Natural killer cell (primary cell): ENCODE measurements at regions not wholly inside any gene's neighbourhood (a gene's known extent, or its start where the extent isn't known, plus 50 kb on each side); places are given as distances from the start of the nearest gene placed in this dataset.

Experiments
- ATAC-seq, 3 donors: fragments of 150-1000 bp in 2 of 3; fragments of 200-7000 bp in 1 of 3; cut with Tn5 transposase; 1 replicate in 1 of 3; 2 replicates in 2 of 3; pipeline ENCODE4 v1.10.0; 2021; ENCODE audit warnings: mild to moderate bottlenecking in 2 of 3, moderate library complexity in 2 of 3
- DNase-seq, 2 donors: peaks; one replicate each; pipeline versions ENCODE4 v3.0.0 to v3.0.0-alpha.2; 2013 to 2021; ENCODE audit warnings: mixed read lengths in 1 of 2
- H3K27ac ChIP-seq: one replicate; pipeline ENCODE4 v1.5.1; 2013; ENCODE audit warnings: mild to moderate bottlenecking, low read length
- H3K27me3 ChIP-seq: one replicate; pipeline ENCODE4 v1.6.1; 2013; ENCODE audit warnings: low read length; ENCODE audit not compliant: control insufficient read depth, insufficient read depth
- H3K36me3 ChIP-seq: one replicate; pipeline ENCODE4 v1.6.1; 2013; ENCODE audit warnings: low read length; ENCODE audit not compliant: control insufficient read depth, insufficient read depth
- H3K4me1 ChIP-seq: one replicate; pipeline ENCODE4 v1.6.1; 2013; ENCODE audit warnings: low read length; ENCODE audit not compliant: control insufficient read depth, insufficient read depth
- H3K4me3 ChIP-seq: one replicate; pipeline ENCODE4 v1.5.1; 2013; ENCODE audit warnings: low read length
- H3K9me3 ChIP-seq: one replicate; pipeline ENCODE4 v1.6.1; 2013; ENCODE audit warnings: low read length; ENCODE audit not compliant: control insufficient read depth, insufficient read depth
- H3K27ac Mint-ChIP-seq, 2 donors: one replicate each; pipeline ENCODE4 v1.8.0; 2022; ENCODE audit warnings: mild to moderate bottlenecking in 2 of 2, mixed read lengths in 2 of 2, moderate library complexity in 1 of 2
- H3K27me3 Mint-ChIP-seq, 2 donors: one replicate each; pipeline ENCODE4 v1.8.0; 2022; ENCODE audit warnings: low read depth in 2 of 2, mixed read lengths in 2 of 2
- H3K36me3 Mint-ChIP-seq: one replicate; pipeline ENCODE4 v1.8.0; 2022; ENCODE audit warnings: mixed read lengths
- H3K4me1 Mint-ChIP-seq, 2 donors: one replicate each; pipeline ENCODE4 v1.8.0; 2022; ENCODE audit warnings: mixed read lengths in 2 of 2
- H3K4me3 Mint-ChIP-seq: one replicate; pipeline ENCODE4 v1.8.0; 2022; ENCODE audit warnings: mild to moderate bottlenecking, moderate library complexity, mixed read lengths
- H3K9me3 Mint-ChIP-seq, 2 donors: one replicate each; pipeline ENCODE4 v1.8.0; 2022; ENCODE audit warnings: mixed read lengths in 2 of 2
- WGBS: methylation state at CpG from one replicate; pipeline ENCODE4 v1.1.7; 2013; ENCODE audit warnings: missing lambda C conversion rate; ENCODE audit not compliant: insufficient coverage; 5-methylcytosine and 5-hydroxymethylcytosine counted together
- intact Hi-C: fragments of 100-400 bp; cut with micrococcal nuclease; formaldehyde crosslinking; loops from one replicate; pipeline ENCODE4 v1.14.2; 2022
- TF ChIP-seq, protein P1 (sequence below): fragments of 200-600 bp; IDR thresholded peaks from one replicate; pipeline ENCODE4 v1.8.0; 2022; ENCODE audit warnings: antibody characterized with exemption

DNA sequence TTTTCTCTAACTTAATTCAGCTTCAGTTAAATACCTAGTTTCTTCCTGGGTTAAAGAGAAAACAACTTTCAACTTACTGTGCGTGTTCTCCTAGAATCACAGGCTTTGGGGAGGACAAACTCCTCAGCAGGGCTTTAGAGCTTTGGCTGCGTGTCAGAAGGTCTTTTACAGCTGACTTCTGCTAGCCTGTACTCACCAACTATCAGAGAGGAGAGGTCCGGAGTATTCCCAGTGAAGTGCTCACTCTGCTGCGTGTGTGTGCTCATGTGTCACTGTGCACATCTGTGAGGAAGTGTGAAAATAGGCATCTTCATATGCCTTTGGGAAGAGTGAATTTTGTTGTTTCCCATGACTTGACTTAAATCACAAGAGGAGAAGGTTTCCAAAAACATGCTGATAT is 423.2 kb upstream of the SGCD start:
- no peak overlapping the region for H3K27ac ChIP-seq
- Mint-ChIP-seq H3K27me3 (peaks cover 0 to 2% of the 10 kb centered on the region in 2 donors), H3K4me3 (no peak overlapping the region), H3K27ac (no peak overlapping the region), H3K4me1 (no peaks in the 10 kb centered on the region), H3K9me3 (no peaks in the 10 kb centered on the region), H3K36me3 (no peaks in the 10 kb centered on the region)
- WGBS = 89% methylated on average over 4 of the region's 4 CpGs
- no peaks in the 10 kb centered on the region for H3K36me3 ChIP-seq
- intact Hi-C loops = no loop called here
- H3K9me3 ChIP-seq = no peaks in the 10 kb centered on the region
- H3K4me3 ChIP-seq = no peak overlapping the region
- H3K27me3 ChIP-seq = no peaks in the 10 kb centered on the region
- no peaks in the 10 kb centered on the region for H3K4me1 ChIP-seq
- TF ChIP-seq, protein P1, sequence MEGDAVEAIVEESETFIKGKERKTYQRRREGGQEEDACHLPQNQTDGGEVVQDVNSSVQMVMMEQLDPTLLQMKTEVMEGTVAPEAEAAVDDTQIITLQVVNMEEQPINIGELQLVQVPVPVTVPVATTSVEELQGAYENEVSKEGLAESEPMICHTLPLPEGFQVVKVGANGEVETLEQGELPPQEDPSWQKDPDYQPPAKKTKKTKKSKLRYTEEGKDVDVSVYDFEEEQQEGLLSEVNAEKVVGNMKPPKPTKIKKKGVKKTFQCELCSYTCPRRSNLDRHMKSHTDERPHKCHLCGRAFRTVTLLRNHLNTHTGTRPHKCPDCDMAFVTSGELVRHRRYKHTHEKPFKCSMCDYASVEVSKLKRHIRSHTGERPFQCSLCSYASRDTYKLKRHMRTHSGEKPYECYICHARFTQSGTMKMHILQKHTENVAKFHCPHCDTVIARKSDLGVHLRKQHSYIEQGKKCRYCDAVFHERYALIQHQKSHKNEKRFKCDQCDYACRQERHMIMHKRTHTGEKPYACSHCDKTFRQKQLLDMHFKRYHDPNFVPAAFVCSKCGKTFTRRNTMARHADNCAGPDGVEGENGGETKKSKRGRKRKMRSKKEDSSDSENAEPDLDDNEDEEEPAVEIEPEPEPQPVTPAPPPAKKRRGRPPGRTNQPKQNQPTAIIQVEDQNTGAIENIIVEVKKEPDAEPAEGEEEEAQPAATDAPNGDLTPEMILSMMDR = no peak
- no peak for DNase-seq
- no peak for ATAC-seq

DNA sequence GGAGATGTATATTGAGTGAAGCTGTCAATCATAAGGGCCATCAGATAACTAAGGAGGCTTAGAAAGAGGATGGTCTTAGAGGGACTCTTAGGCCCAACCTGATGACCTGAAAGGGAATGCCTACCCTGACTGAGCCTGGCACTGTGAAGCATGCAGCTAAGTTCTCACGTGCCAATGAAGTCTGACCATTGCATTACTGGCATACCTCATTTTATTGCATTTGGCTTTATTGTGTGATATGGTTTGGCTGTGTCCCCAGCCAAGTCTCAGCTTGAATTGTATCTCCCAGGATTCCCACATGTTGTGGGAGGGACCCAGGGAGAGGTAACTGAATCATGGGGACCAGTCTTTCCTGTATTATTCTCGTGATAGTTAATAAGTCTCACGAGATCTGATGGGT is 421.6 kb upstream of the SGCD start:
- DNase-seq (no peak), ATAC-seq (no peak)
- H3K27ac ChIP-seq = no peak overlapping the region
- no peaks in the 10 kb centered on the region for H3K9me3 ChIP-seq
- TF ChIP-seq, protein P1 = no peak
- no peak overlapping the region for H3K4me3 ChIP-seq
- H3K4me1 Mint-ChIP-seq = no peaks in the 10 kb centered on the region
- no peaks in the 10 kb centered on the region for H3K9me3 Mint-ChIP-seq
- H3K27ac Mint-ChIP-seq = no peak overlapping the region
- H3K4me3 Mint-ChIP-seq = no peak overlapping the region
- 86% methylated on average over 3 of the region's 3 CpGs for WGBS
- H3K36me3 Mint-ChIP-seq = no peaks in the 10 kb centered on the region
- no peaks in the 10 kb centered on the region for H3K27me3 Mint-ChIP-seq
- no peaks in the 10 kb centered on the region for H3K27me3 ChIP-seq
- no peaks in the 10 kb centered on the region for H3K36me3 ChIP-seq
- no peaks in the 10 kb centered on the region for H3K4me1 ChIP-seq
- intact Hi-C loops = no loop called here

DNA sequence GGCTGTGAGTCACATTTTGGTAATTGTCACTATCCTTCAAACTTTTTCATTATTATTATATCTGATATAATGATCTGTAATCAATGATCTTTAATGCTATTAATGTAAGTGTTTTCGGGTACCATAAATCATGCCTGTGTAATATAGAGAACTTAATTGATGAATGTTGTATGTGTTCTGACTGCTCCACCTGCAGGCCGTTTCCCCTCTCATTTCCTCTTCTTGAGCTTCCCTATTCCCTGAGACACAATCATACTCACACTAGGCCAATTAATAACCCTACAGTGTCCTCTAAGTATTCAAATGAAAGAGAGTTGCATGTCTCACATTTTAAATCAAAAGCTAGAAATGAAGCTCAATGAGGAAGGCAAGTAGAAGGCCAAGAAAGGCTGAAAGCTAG is 420.9 kb upstream of the SGCD start:
- Mint-ChIP-seq H3K36me3 (no peaks in the 10 kb centered on the region), H3K4me3 (no peak overlapping the region), H3K4me1 (no peaks in the 10 kb centered on the region), H3K9me3 (no peaks in the 10 kb centered on the region), H3K27ac (no peak overlapping the region), H3K27me3 (no peaks in the 10 kb centered on the region)
- H3K27me3 ChIP-seq = no peaks in the 10 kb centered on the region
- H3K4me1 ChIP-seq = no peaks in the 10 kb centered on the region
- ATAC-seq = no peak
- no CpG with 5 or more reads among the region's 2 CpGs for WGBS
- H3K4me3 ChIP-seq = no peak overlapping the region
- H3K27ac ChIP-seq = no peak overlapping the region
- TF ChIP-seq, protein P1 = peak; percentile 42
- H3K36me3 ChIP-seq = no peaks in the 10 kb centered on the region
- DNase-seq = peak in 1 of 2 donors; percentile 44
- intact Hi-C loops = loop anchor here (1.0 kb wide), 2 partner anchors 177 to 206 kb away; no protein-coding TSS in a partner anchor
- H3K9me3 ChIP-seq = no peaks in the 10 kb centered on the region

DNA sequence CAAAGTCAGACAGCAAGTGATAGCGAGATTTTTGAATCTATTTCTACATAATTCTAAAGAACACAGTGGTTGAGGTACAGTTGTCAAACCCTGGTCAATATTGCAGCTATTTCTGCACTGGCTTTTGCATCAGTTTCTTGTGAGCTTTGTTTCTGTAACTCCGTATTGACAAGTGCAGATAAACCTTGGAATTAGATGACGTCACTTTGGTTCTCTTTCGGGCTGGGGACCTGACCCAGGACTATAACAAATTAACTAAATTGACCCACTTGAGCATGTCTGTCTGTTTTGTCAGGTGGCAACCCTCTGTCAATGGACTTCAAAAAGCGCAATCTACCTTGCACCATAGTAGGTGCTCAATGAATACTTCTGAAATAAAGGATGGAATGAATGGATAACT is 418.4 kb upstream of the SGCD start:
- WGBS = 89% methylated on average over 4 of the region's 5 CpGs
- no peak for ATAC-seq
- no peak overlapping the region for H3K27ac ChIP-seq

More for the DNA sequence above, 418.4 kb upstream of the SGCD start:
- H3K27me3 Mint-ChIP-seq = peaks cover 7 to 15% of the 10 kb centered on the region in 2 donors
- intact Hi-C loops = no loop called here
- H3K4me3 Mint-ChIP-seq = no peak overlapping the region
- no peaks in the 10 kb centered on the region for H3K4me1 Mint-ChIP-seq
- no peak for DNase-seq
- no peaks in the 10 kb centered on the region for H3K27me3 ChIP-seq
- H3K4me3 ChIP-seq = no peak overlapping the region
- H3K27ac Mint-ChIP-seq = no peak overlapping the region
- TF ChIP-seq, protein P1 = no peak
- no peaks in the 10 kb centered on the region for H3K36me3 ChIP-seq
- no peaks in the 10 kb centered on the region for H3K4me1 ChIP-seq
- no peaks in the 10 kb centered on the region for H3K36me3 Mint-ChIP-seq
- H3K9me3 ChIP-seq = no peaks in the 10 kb centered on the region
- H3K9me3 Mint-ChIP-seq = peaks cover 0 to 7% of the 10 kb centered on the region in 2 donors
